Stimulated activated naive CD8-positive, alpha-beta T cell treated with anti-CD3 and anti-CD28 coated beads, Interleukin-15, Interleukin-2, amounts not matched to agents 100 ng/mL and 50 ng/mL, for 24 hours (primary cell): ENCODE measurements at regions not wholly inside any gene's neighbourhood (a gene's known extent, or its start where the extent isn't known, plus 50 kb on each side); places are given as distances from the start of the nearest gene placed in this dataset.

ENCODE experiments used
- H3K27ac Mint-ChIP-seq: one replicate; pipeline ENCODE4 v1.8.0; 2021; ENCODE audit warnings: mild to moderate bottlenecking, mixed read lengths
- H3K27me3 Mint-ChIP-seq: one replicate; pipeline ENCODE4 v1.8.0; 2021; ENCODE audit warnings: mixed read lengths
- H3K36me3 Mint-ChIP-seq: one replicate; pipeline ENCODE4 v1.8.0; 2021; ENCODE audit warnings: low read depth, mixed read lengths
- H3K4me1 Mint-ChIP-seq: one replicate; pipeline ENCODE4 v1.8.0; 2021; ENCODE audit warnings: low read depth, mixed read lengths
- H3K4me3 Mint-ChIP-seq: one replicate; pipeline ENCODE4 v1.8.0; 2021; ENCODE audit warnings: mild to moderate bottlenecking, mixed read lengths
- H3K9me3 Mint-ChIP-seq: one replicate; pipeline ENCODE4 v1.8.0; 2021; ENCODE audit warnings: mixed read lengths

- Mint-ChIP-seq H3K9me3 (peaks cover 2% of the 10 kb centered on the region), H3K36me3 (no peaks in the 10 kb centered on the region), H3K27ac (no peak overlapping the region), H3K4me3 (no peak overlapping the region), H3K4me1 (no peaks in the 10 kb centered on the region), H3K27me3 (peaks cover 4% of the 10 kb centered on the region)
These were observed 108.7 kb downstream of the CTTN start for GRCh38 chr11:70506986-70507385.

GRCh38 chr11:70507466-70508230, 109.3 kb downstream of the CTTN start:
- Mint-ChIP-seq H3K27me3 (peaks cover 4% of the 10 kb centered on the region), H3K4me3 (no peak overlapping the region), H3K27ac (no peak overlapping the region), H3K9me3 (peaks cover 9% of the 10 kb centered on the region), H3K4me1 (no peaks in the 10 kb centered on the region), H3K36me3 (no peaks in the 10 kb centered on the region)

- peaks cover 14% of the 10 kb centered on the region for H3K9me3 Mint-ChIP-seq
- H3K27ac Mint-ChIP-seq: no peak overlapping the region
- H3K4me1 Mint-ChIP-seq: no peaks in the 10 kb centered on the region
- no peaks in the 10 kb centered on the region for H3K36me3 Mint-ChIP-seq
- no peak overlapping the region for H3K4me3 Mint-ChIP-seq
- H3K27me3 Mint-ChIP-seq: peaks cover 4% of the 10 kb centered on the region
These were observed 109.8 kb downstream of the CTTN start for GRCh38 chr11:70508231-70508480.

- H3K9me3 Mint-ChIP-seq: peaks cover 26% of the 10 kb centered on the region
- H3K27me3 Mint-ChIP-seq: peaks cover 8% of the 10 kb centered on the region
These were observed 111.1 kb downstream of the CTTN start for GRCh38 chr11:70509476-70509875.

GRCh38 chr11:70510106-70510505, 111.8 kb downstream of the CTTN start:
- Mint-ChIP-seq H3K36me3 (no peaks in the 10 kb centered on the region), H3K4me1 (no peaks in the 10 kb centered on the region), H3K27ac (no peak overlapping the region), H3K9me3 (peaks cover 28% of the 10 kb centered on the region), H3K27me3 (peaks cover 12% of the 10 kb centered on the region), H3K4me3 (no peak overlapping the region)

More at GRCh38 chr11:70509476-70509875, 111.1 kb downstream of the CTTN start:
- Mint-ChIP-seq H3K4me1 (no peaks in the 10 kb centered on the region), H3K4me3 (no peak overlapping the region), H3K27ac (no peak overlapping the region), H3K36me3 (no peaks in the 10 kb centered on the region)

GRCh38 chr11:70510571-70510970, 112.2 kb downstream of the CTTN start:
- Mint-ChIP-seq H3K4me3 (no peak overlapping the region), H3K36me3 (no peaks in the 10 kb centered on the region), H3K4me1 (no peaks in the 10 kb centered on the region), H3K27ac (no peak overlapping the region), H3K9me3 (peaks cover 28% of the 10 kb centered on the region), H3K27me3 (peaks cover 12% of the 10 kb centered on the region)

- Mint-ChIP-seq H3K4me1 (no peaks in the 10 kb centered on the region), H3K9me3 (peaks cover 28% of the 10 kb centered on the region), H3K4me3 (no peak overlapping the region), H3K36me3 (no peaks in the 10 kb centered on the region), H3K27ac (no peak overlapping the region), H3K27me3 (peaks cover 19% of the 10 kb centered on the region)
These were observed 113.0 kb downstream of the CTTN start for GRCh38 chr11:70511345-70511744.

- no peak overlapping the region for H3K27ac Mint-ChIP-seq
- H3K4me1 Mint-ChIP-seq: no peaks in the 10 kb centered on the region
- H3K9me3 Mint-ChIP-seq: peaks cover 28% of the 10 kb centered on the region
- no peak overlapping the region for H3K4me3 Mint-ChIP-seq
- H3K36me3 Mint-ChIP-seq: no peaks in the 10 kb centered on the region
- H3K27me3 Mint-ChIP-seq: peaks cover 22% of the 10 kb centered on the region
These were observed 114.4 kb downstream of the CTTN start for GRCh38 chr11:70512716-70513115.

GRCh38 chr11:70517203-70517602, 118.9 kb downstream of the CTTN start:
- peaks cover 39% of the 10 kb centered on the region for H3K27me3 Mint-ChIP-seq
- no peak overlapping the region for H3K27ac Mint-ChIP-seq
- no peaks in the 10 kb centered on the region for H3K36me3 Mint-ChIP-seq
- no peak overlapping the region for H3K4me3 Mint-ChIP-seq
- H3K9me3 Mint-ChIP-seq: peaks cover 24% of the 10 kb centered on the region
- no peaks in the 10 kb centered on the region for H3K4me1 Mint-ChIP-seq

- H3K27ac Mint-ChIP-seq: no peak overlapping the region
- no peaks in the 10 kb centered on the region for H3K4me1 Mint-ChIP-seq
- H3K4me3 Mint-ChIP-seq: no peak overlapping the region
- peaks cover 43% of the 10 kb centered on the region for H3K27me3 Mint-ChIP-seq
- H3K36me3 Mint-ChIP-seq: no peaks in the 10 kb centered on the region
- H3K9me3 Mint-ChIP-seq: peaks cover 13% of the 10 kb centered on the region
These were observed 119.9 kb downstream of the CTTN start for GRCh38 chr11:70517988-70518907.

- Mint-ChIP-seq H3K27ac (no peak overlapping the region), H3K27me3 (peaks cover 43% of the 10 kb centered on the region), H3K9me3 (peaks cover 5% of the 10 kb centered on the region), H3K36me3 (no peaks in the 10 kb centered on the region), H3K4me3 (no peak overlapping the region), H3K4me1 (no peaks in the 10 kb centered on the region)
These were observed 120.8 kb downstream of the CTTN start for GRCh38 chr11:70519117-70519516.

GRCh38 chr11:70521475-70522308, 123.4 kb downstream of the CTTN start:
- Mint-ChIP-seq H3K36me3 (no peaks in the 10 kb centered on the region), H3K4me3 (no peak overlapping the region), H3K4me1 (no peaks in the 10 kb centered on the region), H3K27me3 (peaks cover 26% of the 10 kb centered on the region), H3K27ac (no peak overlapping the region), H3K9me3 (no peaks in the 10 kb centered on the region)

- Mint-ChIP-seq H3K36me3 (no peaks in the 10 kb centered on the region), H3K4me3 (no peak overlapping the region), H3K9me3 (no peaks in the 10 kb centered on the region), H3K27ac (no peak overlapping the region), H3K4me1 (no peaks in the 10 kb centered on the region), H3K27me3 (peaks cover 26% of the 10 kb centered on the region)
These were observed 123.9 kb downstream of the CTTN start for GRCh38 chr11:70522309-70522592.

- no peaks in the 10 kb centered on the region for H3K4me1 Mint-ChIP-seq
- no peak overlapping the region for H3K27ac Mint-ChIP-seq
- H3K27me3 Mint-ChIP-seq: peaks cover 26% of the 10 kb centered on the region
- H3K4me3 Mint-ChIP-seq: no peak overlapping the region
- H3K9me3 Mint-ChIP-seq: no peaks in the 10 kb centered on the region
- no peaks in the 10 kb centered on the region for H3K36me3 Mint-ChIP-seq
These were observed 124.4 kb downstream of the CTTN start for GRCh38 chr11:70522593-70523311.
